ENCODE measurements at regions not wholly inside any gene's neighbourhood (a gene's known extent, or its start where the extent isn't known, plus 50 kb on each side); places are given as distances from the start of the nearest gene placed in this dataset.

GRCh38 chr4:75213480-75213879 lies 280.6 kb downstream of the PARM1 start:
- TF ChIP-seq CTCF (IDR thresholded peaks at IDR 0.05; ENCODE audit: low read length) (no peak), EZH2 (IDR thresholded peaks at IDR 0.05; ENCODE audit: borderline replicate concordance, low read length) (no peak)
